ENCODE measurements at regions not wholly inside any gene's neighbourhood (a gene's known extent, or its start where the extent isn't known, plus 50 kb on each side); places are given as distances from the start of the nearest gene placed in this dataset.

DNA sequence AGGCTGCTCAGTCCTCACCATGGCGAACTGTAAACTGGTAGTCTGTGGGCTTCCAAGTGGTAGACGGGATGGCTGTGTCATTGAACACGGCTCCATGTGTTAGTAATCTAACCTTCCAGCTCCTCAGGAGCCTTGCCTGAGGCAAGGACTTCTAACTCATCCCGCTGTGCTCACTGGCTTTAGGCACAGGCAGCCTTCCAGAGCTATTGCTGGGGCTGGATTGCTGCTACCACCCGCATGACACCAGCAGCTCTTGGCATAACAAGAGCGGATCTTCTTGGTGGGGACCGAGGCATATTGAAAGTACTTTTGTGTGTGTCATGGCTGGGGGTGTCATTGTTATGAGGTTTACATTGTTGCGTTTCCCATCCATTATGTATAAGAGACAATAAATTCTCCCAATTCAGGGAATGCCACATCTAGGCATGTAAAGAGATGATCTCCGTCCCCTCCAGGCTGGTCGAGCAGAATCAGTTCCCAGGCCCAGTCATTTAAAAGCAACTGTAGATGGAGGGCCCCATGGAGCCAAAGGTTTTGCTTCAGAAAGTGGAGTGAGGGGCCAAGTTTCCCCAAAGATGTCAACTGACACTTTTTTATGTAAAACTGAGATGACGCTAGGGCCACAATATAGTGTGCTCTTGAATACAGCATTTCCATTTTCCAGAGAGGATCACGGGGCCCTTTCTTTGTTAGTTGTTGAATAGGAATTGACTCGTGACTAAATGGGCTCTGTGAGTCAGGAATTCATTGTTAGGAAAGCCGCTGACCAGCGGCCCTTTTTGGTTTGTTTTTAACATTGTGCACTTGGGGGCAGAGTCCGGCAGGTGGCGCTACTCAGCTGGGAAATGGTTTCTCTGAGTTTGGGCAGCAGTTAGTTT lies 759.5 kb downstream of the TAF11L14 start:
- TF ChIP-seq YY1 (IDR thresholded peaks at IDR 0.05; ENCODE audit: insufficient read depth, insufficient read length) (no peak), SUZ12 (IDR thresholded peaks at IDR 0.05; ENCODE audit: extremely low read depth, insufficient read depth, insufficient read length) (no peak), ZNF274 (IDR thresholded peaks at IDR 0.05; ENCODE audit: low read depth, low read length) (no peak)

Measured in NT2/D1 (cell line).